HCT116 (cell line): ENCODE measurements at regions not wholly inside any gene's neighbourhood (a gene's known extent, or its start where the extent isn't known, plus 50 kb on each side); places are given as distances from the start of the nearest gene placed in this dataset.

ENCODE experiments used
- CBX3 ChIP-seq: IDR thresholded peaks from 2 replicates; pipeline ENCODE4 v1.6.1; 2012; ENCODE audit warnings: low read depth
- CTCF ChIP-seq, 3 experiments: fragments of 200-600 bp in 1 of 3; sonication (generic) in 1 of 3; IDR thresholded peaks in 2 of 3; conservative IDR thresholded peaks in 1 of 3; 2 replicates each; pipeline ENCODE4 v1.5.1; 2012 to 2017; ENCODE audit warnings: low read depth in 2 of 3, low read length in 2 of 3, antibody characterized with exemption in 1 of 3, borderline replicate concordance in 1 of 3, control low read depth in 1 of 3, mild to moderate bottlenecking in 1 of 3, mixed read lengths in 1 of 3, mixed run types in 1 of 3, moderate library complexity in 1 of 3; ENCODE audit not compliant: insufficient read depth in 1 of 3
- EZH2 ChIP-seq: fragments of 200-600 bp; sonication (generic); IDR thresholded peaks from 2 replicates; pipeline ENCODE4 v1.6.1; 2017; ENCODE audit warnings: antibody characterized with exemption, mixed run types
- FOSL1 ChIP-seq: IDR thresholded peaks from 2 replicates; pipeline ENCODE4 v1.6.1; 2012; ENCODE audit warnings: low read depth
- POLR2A ChIP-seq: IDR thresholded peaks from 2 replicates; pipeline ENCODE4 v1.7.0; 2011; ENCODE audit warnings: borderline replicate concordance; ENCODE audit not compliant: insufficient read depth, insufficient read length; ENCODE audit errors: extremely low read depth
- RAD21 ChIP-seq: IDR thresholded peaks from 2 replicates; pipeline ENCODE4 v1.6.1; 2012; ENCODE audit warnings: low read depth, mild to moderate bottlenecking
- REST ChIP-seq: IDR thresholded peaks from 2 replicates; pipeline ENCODE4 v1.6.1; 2012; ENCODE audit warnings: low read depth
- SIN3A ChIP-seq: IDR thresholded peaks from 2 replicates; pipeline ENCODE4 v1.6.1; 2012; ENCODE audit warnings: low read depth
- ZBTB33 ChIP-seq: IDR thresholded peaks from 2 replicates; pipeline ENCODE4 v1.6.1; 2011; ENCODE audit warnings: mild to moderate bottlenecking, low read length, moderate library complexity; ENCODE audit not compliant: insufficient replicate concordance; ENCODE audit errors: extremely low read depth

GRCh38 chr1:86645851-86646250 is 58.5 kb upstream of the SH3GLB1 start:
- no peak for TF ChIP-seq CBX3
- no peak for TF ChIP-seq CTCF (IDR thresholded peaks at IDR 0.05 in 2 of 3, conservative IDR thresholded peaks at IDR 0.05 in 1 of 3; ENCODE audit: borderline replicate concordance in 1 of 3, insufficient read depth in 1 of 3, low read depth in 2 of 3, low read length in 2 of 3)
- no peak for TF ChIP-seq ZBTB33
- TF ChIP-seq EZH2 = no peak
- no peak for TF ChIP-seq SIN3A
- TF ChIP-seq FOSL1 = no peak
- TF ChIP-seq REST = no peak
- TF ChIP-seq RAD21 = no peak
- TF ChIP-seq POLR2A = no peak
